Kidney epithelial cell (primary cell): ENCODE measurements at regions not wholly inside any gene's neighbourhood (a gene's known extent, or its start where the extent isn't known, plus 50 kb on each side); places are given as distances from the start of the nearest gene placed in this dataset.
"Not testable (repeated sequence)": the region's sequence is repeated elsewhere in the genome, so short reads cannot be mapped to it uniquely, and the experiment has no call there.

Experiments
- DNase-seq: peaks from one replicate; pipeline ENCODE4 v3.0.0-alpha.2; 2010; ENCODE audit warnings: low read depth
- H3K27me3 ChIP-seq: 2 replicates; pipeline ENCODE4 v1.6.0; 2011; ENCODE audit warnings: low read length; ENCODE audit not compliant: control insufficient read depth, insufficient read depth
- H3K36me3 ChIP-seq: 2 replicates; pipeline ENCODE4 v1.5.1; 2011; ENCODE audit warnings: low read length; ENCODE audit not compliant: control insufficient read depth, insufficient read depth
- H3K4me3 ChIP-seq: 2 replicates; pipeline ENCODE4 v1.5.1; 2011; ENCODE audit warnings: low read depth, mild to moderate bottlenecking, control low read depth, low read length
- CTCF ChIP-seq: IDR thresholded peaks from 2 replicates; pipeline ENCODE4 v1.5.1; 2011; ENCODE audit warnings: mild to moderate bottlenecking, moderate library complexity, low read length, control low read depth, inconsistent platforms; ENCODE audit not compliant: insufficient read depth, poor library complexity, severe bottlenecking

GRCh38 chr5:86305050-86305449, 312.7 kb upstream of the COX7C start:
- DNase-seq, H3K27me3 ChIP-seq, H3K36me3 ChIP-seq, H3K4me3 ChIP-seq: not testable (repeated sequence)
- TF ChIP-seq CTCF: peak; percentile 38

GRCh38 chr5:86314951-86315350, 302.8 kb upstream of the COX7C start:
- no peak for TF ChIP-seq CTCF
- Histone ChIP-seq H3K36me3 (no peaks in the 10 kb centered on the region), H3K4me3 (no peak overlapping the region), H3K27me3 (no peaks in the 10 kb centered on the region)
- no peak for DNase-seq

GRCh38 chr5:86320266-86320665, 297.5 kb upstream of the COX7C start:
- no peak for TF ChIP-seq CTCF
- peak; percentile 2 for DNase-seq
- Histone ChIP-seq H3K4me3 (no peak overlapping the region), H3K36me3 (no peaks in the 10 kb centered on the region), H3K27me3 (no peaks in the 10 kb centered on the region)

GRCh38 chr5:86329318-86329717, 288.4 kb upstream of the COX7C start:
- TF ChIP-seq CTCF: no peak
- no peaks in the 10 kb centered on the region for H3K36me3 ChIP-seq
- H3K4me3 ChIP-seq: no peak overlapping the region
- no peaks in the 10 kb centered on the region for H3K27me3 ChIP-seq
- no peak for DNase-seq

GRCh38 chr5:86330736-86331135, 287.0 kb upstream of the COX7C start:
- no peaks in the 10 kb centered on the region for H3K36me3 ChIP-seq
- TF ChIP-seq CTCF: no peak
- no peak overlapping the region for H3K4me3 ChIP-seq
- no peak for DNase-seq
- H3K27me3 ChIP-seq: no peaks in the 10 kb centered on the region

GRCh38 chr5:86332851-86333250, 284.9 kb upstream of the COX7C start:
- no peaks in the 10 kb centered on the region for H3K36me3 ChIP-seq
- no peak for DNase-seq
- H3K27me3 ChIP-seq: no peaks in the 10 kb centered on the region
- no peak for TF ChIP-seq CTCF
- no peak overlapping the region for H3K4me3 ChIP-seq
